ENCODE measurements at regions not wholly inside any gene's neighbourhood (a gene's known extent, or its start where the extent isn't known, plus 50 kb on each side); places are given as distances from the start of the nearest gene placed in this dataset.

DNA sequence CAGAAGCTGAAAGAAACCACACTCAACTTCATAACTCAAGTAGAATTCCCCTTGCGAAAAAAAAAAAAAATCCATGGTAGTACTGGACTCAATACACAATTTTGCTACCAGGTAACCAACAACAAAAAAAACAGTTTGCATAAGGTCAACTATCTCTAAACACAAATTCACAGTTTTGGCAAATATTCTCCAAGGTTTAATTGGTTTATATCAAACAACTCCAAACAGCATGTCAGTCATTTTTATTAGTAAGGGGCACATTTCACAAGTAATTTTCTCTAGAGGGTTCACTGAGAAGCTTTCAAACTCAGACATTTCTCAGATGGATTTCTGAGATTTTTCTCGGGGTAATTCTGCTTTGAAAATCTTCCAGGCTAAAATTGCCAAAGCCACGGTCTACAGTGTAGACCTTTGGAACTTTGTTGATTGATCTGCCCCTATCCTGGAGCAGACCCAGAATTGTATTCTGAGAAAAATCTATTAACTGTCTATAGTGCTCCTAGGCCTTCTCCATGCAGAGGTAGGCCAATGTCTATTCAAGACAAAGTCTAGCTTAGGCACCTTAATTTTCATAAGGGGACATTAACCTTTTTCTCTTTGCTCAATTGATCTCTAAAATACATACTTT is 73.7 kb upstream of the NFKB1 start:
- no peaks in the 10 kb centered on the region for H3K36me3 ChIP-seq (ENCODE audit: control insufficient read depth, insufficient read depth, low read length)
- H3K56ac ChIP-seq (ENCODE audit: extremely low read depth, insufficient read depth, low read length), result no peak overlapping the region
- intact Hi-C loops (cut with micrococcal nuclease), result loop anchor here (10.0 kb wide), 1 partner anchor 747 kb away; no protein-coding TSS in a partner anchor
- H2BK120ac ChIP-seq (ENCODE audit: low read depth, low read length), result no peak overlapping the region
- no TSS peak for BruUV-seq (replicated peaks)
- H3K4me2 ChIP-seq (ENCODE audit: low read depth, low read length), result no peak overlapping the region
- ChIA-PET POLR2A (ENCODE audit: unreplicated experiment) (no interaction called here), CTCF (interaction anchor here (0.6 kb wide), 1 partner anchor 1318 kb away, joined by 6 read pairs; no protein-coding TSS in a partner anchor)
- no peak for TF ChIP-seq CHD1 (IDR thresholded peaks at IDR 0.05; ENCODE audit: low read depth, low read length)
- 100% methylated on average over 1 of the region's 3 CpGs; no CpG with 5 or more reads in 1 of the 2 experiments for WGBS, 2 experiments (ENCODE audit: extremely low coverage in 2 of 2, insufficient read length in 1 of 2)
- no peak overlapping the region for H3K9ac ChIP-seq (ENCODE audit: low read depth, low read length)
- H3K4me3 ChIP-seq (ENCODE audit: insufficient read depth, low read depth, low read length), result no peak overlapping the region
- no peak for DNase-seq
- no peaks in the 10 kb centered on the region for H3K79me1 ChIP-seq (ENCODE audit: low read depth in 1 of 2, low read length in 2 of 2)
- H2AK5ac ChIP-seq (ENCODE audit: low read depth, low read length), result no peak overlapping the region
- no peaks in the 10 kb centered on the region for H3K9me1 ChIP-seq (ENCODE audit: insufficient read depth, low read length)
- no peak overlapping the region for H2AFZ ChIP-seq (replicated peaks; ENCODE audit: low read length, poor library complexity)
- H3K14ac ChIP-seq (replicated peaks; ENCODE audit: low read depth, low read length), result no peak overlapping the region
- H3K4ac ChIP-seq (ENCODE audit: low read depth, low read length), result no peak overlapping the region
- no peaks in the 10 kb centered on the region for H4K20me1 ChIP-seq (ENCODE audit: insufficient read depth, low read length)
- in situ Hi-C loops (cut with MboI; ENCODE audit: low sequenced_read_pairs), result no loop called here
- H3K4me1 ChIP-seq (ENCODE audit: control insufficient read depth, insufficient read depth, low read length), result peaks cover 4% of the 10 kb centered on the region; the same call in 1 of the 2 replicates
- no peak overlapping the region for H3K23ac ChIP-seq (ENCODE audit: low read depth, low read length)
- H3K27me3 ChIP-seq (ENCODE audit: control insufficient read depth, insufficient read depth, low read length), result peaks cover 2% of the 10 kb centered on the region
- H3K9me3 ChIP-seq (ENCODE audit: control insufficient read depth, insufficient read depth, low read length), result no peaks in the 10 kb centered on the region
- no peak overlapping the region for H2BK20ac ChIP-seq (ENCODE audit: low read depth, low read length)
- no peak overlapping the region for H2AK9ac ChIP-seq (replicated peaks; ENCODE audit: low read depth, low read length, poor library complexity)
- no peak overlapping the region for H3K27ac ChIP-seq (ENCODE audit: insufficient read depth, low read length)
- dilution Hi-C loops (cut with HindIII; ENCODE audit: low sequenced_read_pairs, unreplicated experiment), result no loop called here
- H4K91ac ChIP-seq (ENCODE audit: insufficient read depth, low read depth, low read length), result no peak overlapping the region
- no peak overlapping the region for H4K8ac ChIP-seq (ENCODE audit: low read depth in 2 of 2, low read length in 2 of 2)
- H2BK15ac ChIP-seq (ENCODE audit: low read depth, low read length), result no peak overlapping the region
- no peak overlapping the region for H2BK5ac ChIP-seq (ENCODE audit: low read depth, low read length, poor library complexity, severe bottlenecking)
- no peak for ATAC-seq (ENCODE audit: low read depth)
- H4K5ac ChIP-seq (ENCODE audit: low read depth, low read length), result no peak overlapping the region
- H3K18ac ChIP-seq (ENCODE audit: low read depth, low read length), result no peak overlapping the region

Data from IMR-90 (cell line).